ENCODE measurements at regions not wholly inside any gene's neighbourhood (a gene's known extent, or its start where the extent isn't known, plus 50 kb on each side); places are given as distances from the start of the nearest gene placed in this dataset.
"Not testable (repeated sequence)": the region's sequence is repeated elsewhere in the genome, so short reads cannot be mapped to it uniquely, and the experiment has no call there.

DNA sequence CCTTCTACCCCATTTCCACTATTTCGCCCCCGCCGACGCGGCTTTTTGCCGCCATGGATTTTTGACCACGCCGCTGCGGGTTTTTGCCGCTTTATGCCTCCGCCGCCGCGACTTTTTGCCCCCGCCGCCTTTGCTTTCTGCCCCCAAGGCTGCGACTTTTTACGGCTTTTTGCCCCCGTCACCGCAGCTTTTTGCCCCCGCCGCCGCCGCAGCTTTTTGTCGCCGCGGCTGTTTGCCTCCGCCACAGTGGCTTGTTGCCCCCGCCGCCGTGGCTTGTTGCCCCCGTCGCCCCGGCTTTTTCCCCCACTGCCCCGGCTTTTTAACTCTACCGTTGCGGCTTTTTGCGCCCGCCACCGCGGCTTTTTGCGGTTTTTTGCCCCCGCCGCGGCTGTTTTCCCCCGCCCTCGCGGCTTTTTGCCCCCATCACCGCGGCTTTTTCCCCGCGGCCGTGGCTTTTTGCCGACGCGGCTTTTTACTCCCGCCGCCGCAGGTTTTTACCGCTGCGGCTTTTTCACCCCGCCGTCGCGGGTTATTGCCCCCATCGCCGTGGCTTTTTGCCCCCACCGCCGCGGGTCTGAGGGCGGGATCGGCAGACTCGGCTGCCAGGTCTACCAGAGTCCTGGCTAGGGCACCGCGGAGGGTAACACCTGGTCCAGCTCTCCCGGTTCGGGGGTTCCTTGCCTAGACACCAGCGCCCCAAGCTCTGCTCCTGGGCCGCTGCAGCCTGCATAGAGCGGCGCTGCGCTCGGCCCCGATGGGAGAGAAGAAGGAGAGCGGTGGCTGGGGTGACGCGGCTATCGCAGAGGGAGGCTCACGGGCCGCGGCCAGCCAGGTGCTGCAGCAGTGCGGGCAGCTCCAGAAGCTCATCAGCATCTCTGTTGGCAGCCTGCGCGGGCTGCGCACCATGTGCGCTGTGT lies 562.7 kb upstream of the WSB1 start:
- ChIA-PET CTCF (no interaction called here), POLR2A (no interaction called here)
- no peak for DNase-seq (ENCODE audit: low read depth, low spot score)
- Histone ChIP-seq H3K27ac (ENCODE audit: low read depth, low read length) (no peak overlapping the region), H3K27me3 (ENCODE audit: control insufficient read depth, insufficient read depth, low read length) (no peaks in the 10 kb centered on the region), H3K4me3 (ENCODE audit: low read depth, low read length) (no peak overlapping the region), H3K9me3 (ENCODE audit: control insufficient read depth, insufficient read depth, low read length) (peaks cover 22% of the 10 kb centered on the region)
- TF ChIP-seq, protein P1, sequence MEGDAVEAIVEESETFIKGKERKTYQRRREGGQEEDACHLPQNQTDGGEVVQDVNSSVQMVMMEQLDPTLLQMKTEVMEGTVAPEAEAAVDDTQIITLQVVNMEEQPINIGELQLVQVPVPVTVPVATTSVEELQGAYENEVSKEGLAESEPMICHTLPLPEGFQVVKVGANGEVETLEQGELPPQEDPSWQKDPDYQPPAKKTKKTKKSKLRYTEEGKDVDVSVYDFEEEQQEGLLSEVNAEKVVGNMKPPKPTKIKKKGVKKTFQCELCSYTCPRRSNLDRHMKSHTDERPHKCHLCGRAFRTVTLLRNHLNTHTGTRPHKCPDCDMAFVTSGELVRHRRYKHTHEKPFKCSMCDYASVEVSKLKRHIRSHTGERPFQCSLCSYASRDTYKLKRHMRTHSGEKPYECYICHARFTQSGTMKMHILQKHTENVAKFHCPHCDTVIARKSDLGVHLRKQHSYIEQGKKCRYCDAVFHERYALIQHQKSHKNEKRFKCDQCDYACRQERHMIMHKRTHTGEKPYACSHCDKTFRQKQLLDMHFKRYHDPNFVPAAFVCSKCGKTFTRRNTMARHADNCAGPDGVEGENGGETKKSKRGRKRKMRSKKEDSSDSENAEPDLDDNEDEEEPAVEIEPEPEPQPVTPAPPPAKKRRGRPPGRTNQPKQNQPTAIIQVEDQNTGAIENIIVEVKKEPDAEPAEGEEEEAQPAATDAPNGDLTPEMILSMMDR (IDR thresholded peaks at IDR 0.05; ENCODE audit: low read depth, low read length): no peak

DNA sequence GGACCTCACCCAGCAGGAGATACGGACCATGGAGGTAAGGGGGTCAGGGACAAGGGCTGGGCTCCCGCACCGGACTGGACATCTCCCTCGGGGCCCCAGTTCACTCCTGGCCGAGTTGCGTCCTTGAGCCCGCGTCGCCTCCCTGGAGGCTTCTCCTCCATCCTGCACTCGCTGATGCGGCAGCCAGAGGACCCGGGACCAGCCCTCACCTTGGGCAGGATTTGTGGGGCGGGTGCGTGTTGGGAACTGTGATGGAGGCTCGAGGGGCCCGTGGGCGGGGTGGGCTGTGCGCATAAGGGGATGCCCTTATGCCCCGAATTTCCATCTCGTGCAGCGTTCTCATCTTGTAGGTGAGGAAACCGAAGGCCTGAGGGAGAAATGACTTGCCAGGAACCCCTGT lies 562.0 kb upstream of the WSB1 start:
- CTCF ChIA-PET, POLR2A ChIA-PET: not testable (repeated sequence)
- peaks cover 23% of the 10 kb centered on the region for H3K9me3 ChIP-seq (ENCODE audit: control insufficient read depth, insufficient read depth, low read length)

DNA sequence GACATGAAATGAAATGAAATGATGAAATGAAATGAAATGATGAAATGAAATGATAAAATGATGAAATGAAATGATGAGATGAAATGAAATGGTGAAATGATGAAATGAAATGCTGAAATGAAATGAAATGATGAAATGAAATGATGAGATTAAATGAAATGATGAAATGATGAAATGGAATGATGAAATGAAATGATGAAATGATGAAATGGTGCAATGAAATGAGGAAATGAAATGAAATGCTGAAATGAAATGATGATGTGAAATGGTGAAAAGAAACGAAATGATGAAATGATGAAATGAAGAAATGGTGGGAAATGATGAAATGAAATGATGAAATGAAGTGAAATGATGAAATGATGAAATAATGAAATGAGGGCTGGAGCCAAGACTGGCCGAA lies 559.1 kb upstream of the WSB1 start:
- H3K9me3 ChIP-seq (ENCODE audit: control insufficient read depth, insufficient read depth, low read length): peaks cover 23% of the 10 kb centered on the region
- CTCF ChIA-PET; DNase-seq (ENCODE audit: low read depth, low spot score); H3K27ac ChIP-seq (ENCODE audit: low read depth, low read length); H3K27me3 ChIP-seq (ENCODE audit: control insufficient read depth, insufficient read depth, low read length); POLR2A ChIA-PET; H3K4me3 ChIP-seq (ENCODE audit: low read depth, low read length): not testable (repeated sequence)

More for the DNA sequence above, 562.0 kb upstream of the WSB1 start:
- DNase-seq (ENCODE audit: low read depth, low spot score); H3K27me3 ChIP-seq (ENCODE audit: control insufficient read depth, insufficient read depth, low read length); H3K27ac ChIP-seq (ENCODE audit: low read depth, low read length); H3K4me3 ChIP-seq (ENCODE audit: low read depth, low read length): not testable (repeated sequence)

DNA sequence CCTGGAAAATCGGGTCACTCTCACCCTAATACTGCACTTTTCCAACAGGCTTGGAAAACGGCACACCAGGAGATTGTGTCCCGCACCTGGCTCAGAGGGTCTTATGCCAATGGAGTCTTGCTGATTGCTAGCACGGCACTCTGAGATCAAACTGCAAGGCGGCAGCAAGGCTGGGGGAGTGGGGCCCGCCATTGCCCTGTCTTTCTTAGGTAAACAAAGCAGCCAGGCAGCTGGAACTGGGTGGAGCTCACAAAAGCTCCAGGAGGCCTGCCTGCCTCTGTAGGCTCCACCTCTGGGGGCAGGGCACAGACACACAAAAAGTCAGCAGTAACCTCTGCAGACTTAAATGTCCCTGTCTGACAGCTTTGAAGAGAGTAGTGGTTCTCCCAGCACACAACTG lies 557.9 kb upstream of the WSB1 start:
- H3K9me3 ChIP-seq (ENCODE audit: control insufficient read depth, insufficient read depth, low read length): peaks cover 20% of the 10 kb centered on the region
- CTCF ChIA-PET; H3K4me3 ChIP-seq (ENCODE audit: low read depth, low read length); DNase-seq (ENCODE audit: low read depth, low spot score); H3K27ac ChIP-seq (ENCODE audit: low read depth, low read length); POLR2A ChIA-PET; H3K27me3 ChIP-seq (ENCODE audit: control insufficient read depth, insufficient read depth, low read length): not testable (repeated sequence)

DNA sequence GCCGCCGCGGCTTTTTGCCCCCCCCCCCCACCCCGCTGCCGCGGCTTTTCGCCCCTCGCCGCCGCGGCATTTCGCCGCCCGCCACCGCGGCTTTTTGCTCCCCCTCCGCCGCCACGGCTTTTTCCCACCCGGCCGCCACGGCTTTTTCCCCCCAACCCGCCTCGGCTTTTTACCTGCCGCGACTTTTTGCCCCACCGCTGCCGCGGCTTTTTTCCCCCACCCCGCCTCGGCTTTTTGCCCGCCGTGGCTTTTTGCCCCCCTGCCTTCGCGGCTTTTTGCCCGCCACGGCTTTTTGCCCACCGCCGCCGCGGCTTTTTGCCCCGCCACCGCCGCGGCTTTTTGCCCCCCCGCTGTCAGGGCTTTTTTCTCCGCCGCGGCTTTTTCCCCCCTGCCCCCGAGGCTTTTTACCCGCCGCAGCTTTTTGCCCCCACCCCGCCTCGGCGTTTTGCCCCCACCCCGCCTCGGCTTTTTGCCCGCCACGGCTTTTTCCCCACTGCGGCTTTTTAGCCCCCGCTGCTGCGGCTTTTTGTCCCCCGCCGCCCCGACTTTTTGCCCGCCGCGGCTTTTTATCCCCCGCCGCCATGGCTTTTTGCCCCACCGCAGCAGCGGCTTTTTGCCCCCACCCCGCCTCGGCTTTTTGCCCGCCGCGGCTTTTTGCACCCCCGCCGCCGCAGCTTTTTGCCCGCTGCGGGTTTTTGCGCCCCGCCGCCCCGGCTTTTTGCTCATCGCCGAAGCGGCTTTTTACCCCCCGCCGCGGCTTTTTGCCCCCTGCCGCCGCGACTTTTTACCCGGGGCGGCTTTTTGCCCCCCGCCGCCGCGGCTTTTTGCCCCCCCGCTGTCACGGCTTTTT lies 527.8 kb upstream of the WSB1 start:
- DNase-seq (ENCODE audit: low read depth, low spot score): no peak
- Histone ChIP-seq H3K9me3 (ENCODE audit: control insufficient read depth, insufficient read depth, low read length) (peaks cover 11% of the 10 kb centered on the region), H3K4me3 (ENCODE audit: low read depth, low read length) (no peak overlapping the region), H3K27me3 (ENCODE audit: control insufficient read depth, insufficient read depth, low read length) (no peaks in the 10 kb centered on the region), H3K27ac (ENCODE audit: low read depth, low read length) (no peak overlapping the region)
- TF ChIP-seq, protein P1 (IDR thresholded peaks at IDR 0.05; ENCODE audit: low read depth, low read length): no peak
- CTCF ChIA-PET: no interaction called here
- POLR2A ChIA-PET: no interaction called here

DNA sequence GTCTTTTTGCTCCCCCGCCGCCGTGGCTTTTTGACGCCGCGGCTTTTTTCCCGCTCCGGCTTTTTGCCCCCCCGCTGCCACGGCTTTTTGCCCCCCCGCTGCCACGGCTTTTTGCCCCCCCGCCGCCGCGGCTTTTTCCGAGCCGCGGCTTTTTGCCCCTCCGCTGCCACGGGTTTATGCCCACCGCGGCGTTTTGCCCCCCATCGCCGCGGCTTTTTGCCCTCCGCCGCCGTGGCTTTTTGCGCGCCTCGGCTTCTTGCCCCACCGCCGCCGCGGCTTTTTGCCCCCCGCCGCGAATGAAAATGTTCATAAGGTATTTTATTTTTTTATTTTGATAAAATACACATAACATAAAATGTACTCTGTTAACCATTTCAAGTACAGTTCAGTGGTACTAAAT lies 527.2 kb upstream of the WSB1 start:
- H3K9me3 ChIP-seq (ENCODE audit: control insufficient read depth, insufficient read depth, low read length): peaks cover 11% of the 10 kb centered on the region
- no peak overlapping the region for H3K4me3 ChIP-seq (ENCODE audit: low read depth, low read length)
- H3K27ac ChIP-seq (ENCODE audit: low read depth, low read length): no peak overlapping the region
- H3K27me3 ChIP-seq (ENCODE audit: control insufficient read depth, insufficient read depth, low read length): no peaks in the 10 kb centered on the region
- CTCF ChIA-PET: no interaction called here
- TF ChIP-seq, protein P1 (IDR thresholded peaks at IDR 0.05; ENCODE audit: low read depth, low read length): no peak
- DNase-seq (ENCODE audit: low read depth, low spot score): no peak
- POLR2A ChIA-PET: no interaction called here
